Activated T-cell treated with anti-CD3 and anti-CD28 coated beads, Interleukin-2, amount 50 U/mL, for 4 hours (primary cell): ENCODE measurements at regions not wholly inside any gene's neighbourhood (a gene's known extent, or its start where the extent isn't known, plus 50 kb on each side); places are given as distances from the start of the nearest gene placed in this dataset.
"Not testable (repeated sequence)": the region's sequence is repeated elsewhere in the genome, so short reads cannot be mapped to it uniquely, and the experiment has no call there.

Experiments
- ATAC-seq, 2 donors: fragments of 200-7000 bp; cut with Tn5 transposase; one replicate each; pipeline ENCODE4 v1.10.0; 2021
- DNase-seq: peaks from one replicate; pipeline ENCODE4 v3.0.0-alpha.2; 2020
- H3K27me3 Mint-ChIP-seq: one replicate; pipeline ENCODE4 v1.8.0; 2021; ENCODE audit warnings: low read depth, mixed read lengths
- H3K36me3 Mint-ChIP-seq: one replicate; pipeline ENCODE4 v1.8.0; 2022; ENCODE audit warnings: mixed read lengths; ENCODE audit not compliant: insufficient read depth
- H3K4me1 Mint-ChIP-seq: one replicate; pipeline ENCODE4 v1.8.0; 2021; ENCODE audit warnings: low read depth, mixed read lengths
- H3K4me3 Mint-ChIP-seq: one replicate; pipeline ENCODE4 v1.8.0; 2021; ENCODE audit warnings: mild to moderate bottlenecking, moderate library complexity, mixed read lengths
- H3K9me3 Mint-ChIP-seq: one replicate; pipeline ENCODE4 v1.8.0; 2021; ENCODE audit warnings: mixed read lengths

DNA sequence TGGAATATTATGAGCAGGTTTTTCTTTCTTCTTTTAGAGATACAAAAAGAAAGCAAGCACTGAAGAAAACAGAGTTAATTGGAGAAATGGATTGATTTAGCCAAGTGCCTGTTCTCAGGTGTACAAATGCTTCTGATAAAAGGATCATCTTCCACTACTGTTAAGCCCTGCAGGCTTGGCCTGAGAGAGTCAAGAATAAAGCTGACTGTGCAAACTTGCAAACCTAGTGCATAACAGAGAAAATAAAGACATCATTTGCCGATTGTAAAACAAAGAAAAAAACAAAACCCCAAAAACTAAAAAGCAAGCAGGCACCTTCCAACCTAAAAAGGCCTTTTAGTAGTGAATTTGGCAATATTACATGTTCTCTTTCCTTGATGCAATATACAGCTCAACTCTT is 78.0 kb upstream of the CCDC80 start:
- no peak for DNase-seq
- Mint-ChIP-seq H3K4me1 (no peaks in the 10 kb centered on the region), H3K4me3 (no peak overlapping the region), H3K36me3 (no peaks in the 10 kb centered on the region), H3K27me3 (peaks cover 3% of the 10 kb centered on the region), H3K9me3 (no peaks in the 10 kb centered on the region)
- no peak for ATAC-seq

DNA sequence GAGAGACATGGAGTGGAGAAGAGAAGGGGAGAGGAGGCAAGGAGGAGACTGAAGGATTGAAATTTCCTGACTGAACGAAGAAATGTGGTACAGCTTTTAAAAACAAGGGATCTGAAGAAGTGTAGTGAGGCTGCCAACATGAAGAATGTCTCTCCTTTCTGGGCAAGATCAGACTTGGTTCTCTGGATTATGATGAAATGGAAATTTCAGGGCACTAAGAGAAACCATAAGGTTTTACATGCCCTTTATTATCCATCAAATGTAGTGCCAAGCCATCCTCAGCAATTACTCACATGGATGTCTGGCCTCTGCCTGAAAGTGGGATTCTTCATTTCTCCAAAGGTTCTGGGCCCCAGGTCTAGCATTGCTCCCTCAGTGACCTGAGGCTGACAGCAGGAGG is 77.6 kb upstream of the CCDC80 start:
- peaks cover 3% of the 10 kb centered on the region for H3K27me3 Mint-ChIP-seq
- no peak overlapping the region for H3K4me3 Mint-ChIP-seq
- ATAC-seq (no peak), DNase-seq (no peak)
- H3K9me3 Mint-ChIP-seq = no peaks in the 10 kb centered on the region
- no peaks in the 10 kb centered on the region for H3K36me3 Mint-ChIP-seq
- H3K4me1 Mint-ChIP-seq = no peaks in the 10 kb centered on the region

DNA sequence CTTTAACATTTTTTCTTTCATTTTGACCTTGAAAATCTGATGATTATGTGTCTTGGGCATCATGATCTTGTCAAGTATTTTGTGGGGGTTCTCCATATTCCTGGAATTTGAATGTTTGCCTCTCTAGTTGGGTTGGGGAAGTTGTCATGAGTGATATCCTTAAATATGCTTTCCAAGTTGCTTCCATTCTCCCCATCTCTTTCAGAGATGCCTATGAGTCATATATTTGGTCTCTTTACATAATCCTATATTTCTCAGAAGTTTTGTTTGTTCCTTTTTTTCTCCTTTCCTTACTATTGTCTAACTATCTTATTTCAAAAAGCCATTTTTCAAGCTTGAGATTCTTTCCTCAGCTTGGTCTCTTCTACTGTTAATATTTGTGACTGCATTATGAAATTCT is 69.0 kb upstream of the CCDC80 start:
- peaks cover 16% of the 10 kb centered on the region for H3K9me3 Mint-ChIP-seq
- ATAC-seq (no peak), DNase-seq (no peak)
- no peak overlapping the region for H3K4me3 Mint-ChIP-seq
- no peaks in the 10 kb centered on the region for H3K4me1 Mint-ChIP-seq
- H3K36me3 Mint-ChIP-seq = no peaks in the 10 kb centered on the region
- H3K27me3 Mint-ChIP-seq = peaks cover 7% of the 10 kb centered on the region

DNA sequence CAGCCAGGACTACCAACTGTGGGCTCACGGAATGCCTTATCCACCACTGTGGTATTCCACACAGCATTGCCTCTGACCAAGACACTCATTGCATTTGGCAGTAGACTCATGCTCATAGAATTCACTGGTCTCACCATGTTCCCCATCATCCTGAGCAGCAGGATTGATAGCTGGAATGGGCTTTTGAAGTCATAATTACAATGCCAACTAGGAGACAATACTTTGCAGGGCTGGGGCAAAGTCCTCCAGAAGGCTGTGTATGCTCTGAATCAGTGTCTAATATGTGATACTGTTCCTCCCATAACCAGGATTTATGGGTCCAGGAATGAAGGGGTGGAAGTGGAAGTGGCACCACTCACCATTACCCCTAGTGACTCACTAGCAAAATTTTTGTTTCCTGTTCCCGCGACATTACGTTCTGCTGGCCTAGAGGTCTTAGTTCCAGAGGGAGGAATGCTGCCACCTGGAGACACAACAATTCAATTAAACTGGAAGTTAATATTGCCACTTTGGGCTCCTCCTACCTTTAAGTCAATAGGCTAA is 58.6 kb upstream of the CCDC80 start:
- DNase-seq = no peak
- no peak for ATAC-seq
- no peaks in the 10 kb centered on the region for H3K4me1 Mint-ChIP-seq
- no peaks in the 10 kb centered on the region for H3K36me3 Mint-ChIP-seq
- no peak overlapping the region for H3K4me3 Mint-ChIP-seq
- H3K27me3 Mint-ChIP-seq = peaks cover 2% of the 10 kb centered on the region
- H3K9me3 Mint-ChIP-seq = no peaks in the 10 kb centered on the region

DNA sequence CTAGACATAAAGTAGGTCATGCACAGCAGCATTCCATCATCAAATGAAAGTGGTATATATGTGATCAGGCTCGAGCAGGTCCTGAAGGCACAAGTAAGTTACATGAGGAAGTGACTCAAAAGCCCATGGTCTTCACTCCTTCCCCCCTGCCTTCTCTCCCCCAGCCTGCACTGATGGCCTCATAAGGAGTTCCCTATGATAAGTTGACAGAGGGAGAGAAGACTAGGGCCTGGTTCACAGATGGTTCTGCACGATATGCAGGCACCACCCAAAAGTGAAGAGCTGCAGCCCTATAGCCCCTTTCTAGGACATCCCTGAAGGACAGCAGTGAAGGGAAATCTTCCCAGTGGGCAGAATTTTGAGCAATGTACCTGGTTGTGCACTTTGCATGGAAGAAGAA is 57.5 kb upstream of the CCDC80 start:
- ATAC-seq, DNase-seq, H3K4me1 Mint-ChIP-seq, H3K36me3 Mint-ChIP-seq, H3K4me3 Mint-ChIP-seq, H3K9me3 Mint-ChIP-seq, H3K27me3 Mint-ChIP-seq: not testable (repeated sequence)

DNA sequence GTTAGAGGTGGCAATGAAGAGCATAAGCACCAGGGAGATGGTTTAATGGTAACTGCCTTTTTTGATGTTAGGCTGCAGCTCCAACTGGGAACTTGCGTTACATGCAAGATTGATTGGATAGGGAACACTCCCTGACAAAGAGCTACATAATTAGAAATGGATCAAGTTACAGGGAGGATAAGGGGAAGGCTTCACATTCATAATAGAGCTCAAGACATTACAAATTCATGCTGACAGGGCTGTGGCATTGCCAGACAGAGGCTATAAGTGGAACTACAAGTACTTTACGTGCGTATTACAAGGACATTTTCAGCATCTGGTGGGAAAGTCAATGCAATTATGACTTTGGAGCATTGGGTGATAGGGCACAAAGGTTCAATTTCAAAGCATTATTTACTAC is 55.3 kb upstream of the CCDC80 start:
- not testable (repeated sequence) for H3K9me3 Mint-ChIP-seq, H3K36me3 Mint-ChIP-seq, H3K27me3 Mint-ChIP-seq, DNase-seq, ATAC-seq, H3K4me3 Mint-ChIP-seq, H3K4me1 Mint-ChIP-seq

DNA sequence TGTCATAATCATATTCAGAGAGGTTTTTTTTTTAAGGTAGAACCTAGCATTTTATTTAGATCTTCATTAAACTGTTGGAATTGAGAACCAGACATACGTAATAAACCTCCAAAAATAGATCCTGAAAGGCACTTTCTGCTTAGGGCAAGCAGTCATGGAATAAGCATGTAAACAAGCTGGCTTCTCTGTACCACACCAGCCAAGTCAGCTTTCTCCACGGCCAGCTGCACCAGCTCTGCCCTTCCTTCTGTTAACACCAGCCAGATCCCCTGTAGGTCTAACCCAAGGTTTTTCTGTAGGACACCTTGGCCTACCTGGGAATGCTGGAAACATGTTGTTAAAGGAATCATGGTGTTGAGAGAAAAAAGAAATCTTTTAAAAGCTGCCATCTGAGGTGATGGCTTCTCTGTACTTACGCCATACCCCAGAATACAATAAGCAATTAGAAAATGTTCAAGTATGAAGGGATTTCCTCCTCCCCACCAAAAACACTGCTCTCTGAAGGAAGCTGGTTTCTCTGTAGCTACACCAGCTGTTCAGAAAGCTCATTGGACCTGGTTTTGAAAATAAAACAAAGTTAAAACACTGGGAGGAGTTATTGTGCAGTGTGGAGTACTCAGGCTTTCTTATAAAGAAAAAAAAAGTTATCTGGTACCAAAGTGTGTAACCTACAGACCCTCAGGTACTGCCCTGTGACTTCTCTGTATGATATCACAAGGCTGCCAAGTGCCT is 54.6 kb upstream of the CCDC80 start:
- not testable (repeated sequence) for H3K4me3 Mint-ChIP-seq, H3K27me3 Mint-ChIP-seq, H3K4me1 Mint-ChIP-seq, DNase-seq, H3K9me3 Mint-ChIP-seq, H3K36me3 Mint-ChIP-seq, ATAC-seq

DNA sequence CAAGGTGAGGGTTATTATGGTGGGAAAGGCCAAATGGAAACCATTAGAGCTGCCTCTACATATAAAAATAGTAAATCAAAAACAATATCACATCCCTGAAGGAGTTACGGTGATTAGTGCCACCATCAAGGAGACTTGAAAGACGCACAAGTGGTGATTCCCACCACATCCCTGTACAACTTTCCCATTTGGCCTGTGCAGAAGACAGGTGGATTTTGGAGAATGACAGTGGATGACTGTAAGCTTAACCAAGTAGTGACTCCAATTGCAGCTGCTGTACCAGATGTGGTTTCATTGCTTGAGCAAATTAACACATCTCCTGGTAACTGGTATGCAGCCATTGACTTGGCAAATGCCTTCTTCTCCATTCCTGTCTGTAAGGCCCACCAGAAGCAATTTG is 54.0 kb upstream of the CCDC80 start:
- not testable (repeated sequence) for H3K9me3 Mint-ChIP-seq

DNA sequence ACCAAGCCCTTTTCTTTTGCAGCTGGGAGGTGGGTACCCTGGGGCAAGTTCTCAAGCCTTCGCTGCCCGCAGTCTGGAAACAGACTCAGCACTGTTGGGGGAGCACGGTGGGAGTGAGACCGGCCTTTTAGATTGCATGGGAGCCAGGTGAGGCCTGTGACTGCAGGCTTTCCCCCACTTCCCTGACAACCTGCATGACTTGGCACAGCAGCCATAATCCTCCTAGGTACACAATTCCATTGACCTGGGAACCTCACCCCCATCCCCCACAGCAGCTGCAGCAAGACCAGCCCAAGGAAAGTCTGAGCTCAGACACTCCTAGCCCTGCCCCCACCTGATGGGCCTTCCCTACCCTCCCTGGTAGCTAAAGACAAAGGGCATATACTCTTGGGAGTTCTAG is 52.2 kb upstream of the CCDC80 start:
- no peaks in the 10 kb centered on the region for H3K27me3 Mint-ChIP-seq
- no peak for ATAC-seq
- H3K4me1 Mint-ChIP-seq = peaks cover 9% of the 10 kb centered on the region
- H3K4me3 Mint-ChIP-seq = no peak overlapping the region
- H3K36me3 Mint-ChIP-seq = peaks cover 2% of the 10 kb centered on the region
- DNase-seq = no peak
- H3K9me3 Mint-ChIP-seq = no peaks in the 10 kb centered on the region

More for the DNA sequence above, 54.0 kb upstream of the CCDC80 start:
- H3K27me3 Mint-ChIP-seq, DNase-seq, ATAC-seq, H3K36me3 Mint-ChIP-seq, H3K4me3 Mint-ChIP-seq, H3K4me1 Mint-ChIP-seq: not testable (repeated sequence)
